GM12878 (cell line): ENCODE measurements at regions not wholly inside any gene's neighbourhood (a gene's known extent, or its start where the extent isn't known, plus 50 kb on each side); places are given as distances from the start of the nearest gene placed in this dataset.
"Not testable (repeated sequence)": the region's sequence is repeated elsewhere in the genome, so short reads cannot be mapped to it uniquely, and the experiment has no call there.

Source experiments
- ATAC-seq: fragments of 200-7000 bp; cut with Tn5 transposase; 3 replicates; pipeline ENCODE4 v1.9.1; 2020; ENCODE audit warnings: mild to moderate bottlenecking, moderate library complexity
- BruUV-seq: library from RNA; stranded (reverse); fragments of 400-500 nt; replicated peaks from 2 replicates; lab custom pipeline; 2021; lab: Mats Ljungman, UMichigan
- CTCF ChIA-PET: fragments of 300-600 bp; sonication (Branson Sonifier 250); formaldehyde crosslinking; extraction: SDS; loops from one replicate; lab custom pipeline; 2021; ENCODE audit warnings: inconsistent platforms; lab: Yijun Ruan, JAX
- POLR2A ChIA-PET: fragments of 350-600 bp; formaldehyde crosslinking; extraction: SDS; loops from one replicate; lab custom pipeline; 2021; ENCODE audit warnings: inconsistent platforms; lab: Charles Lee
- RAD21 ChIA-PET: fragments of 300-600 bp; sonication (Branson Sonifier 250); formaldehyde crosslinking; loops from one replicate; lab custom pipeline; 2023; ENCODE audit warnings: antibody characterized with exemption; ENCODE audit not compliant: unreplicated experiment; lab: Charles Lee
- SMC1A ChIA-PET: fragments of 300-600 bp; sonication (Branson Sonifier 250); formaldehyde crosslinking; loops from one replicate; lab custom pipeline; 2023; ENCODE audit not compliant: unreplicated experiment, uncharacterized antibody; lab: Charles Lee
- DNase-seq: peaks from one replicate; pipeline ENCODE4 v3.0.0-alpha.2; 2011; ENCODE audit warnings: low read depth, low spot score
- FAIRE-seq: peaks from 3 replicates; lab custom pipeline; 2011; peaks lifted over from hg19 to GRCh38; lab: Jason Lieb, UNC
- H2AFZ ChIP-seq: 2 replicates; pipeline ENCODE4 v1.6.0; 2011; ENCODE audit warnings: low read depth, low read length, control low read depth; ENCODE audit not compliant: control insufficient read depth
- H3K27ac ChIP-seq: 2 replicates; pipeline ENCODE4 v1.5.1; 2011; ENCODE audit warnings: control low read depth; ENCODE audit not compliant: control insufficient read depth, insufficient read depth
- H3K27me3 ChIP-seq, 2 experiments: replicated peaks in 1 of 2; 2 replicates each; pipeline versions ENCODE4 v1.6.0 to v1.6.1; 2011; ENCODE audit warnings: low read length in 1 of 2; ENCODE audit not compliant: control insufficient read depth in 2 of 2, insufficient read depth in 2 of 2
- H3K36me3 ChIP-seq, 2 experiments: 2 replicates each; pipeline ENCODE4 v1.5.1; 2011; ENCODE audit warnings: low read length in 1 of 2; ENCODE audit not compliant: control insufficient read depth in 2 of 2, insufficient read depth in 2 of 2
- H3K4me1 ChIP-seq: 2 replicates; pipeline ENCODE4 v1.6.1; 2011; ENCODE audit warnings: mild to moderate bottlenecking, low read length, moderate library complexity, mixed read lengths; ENCODE audit not compliant: control insufficient read depth, insufficient read depth
- H3K4me2 ChIP-seq: 2 replicates; pipeline ENCODE4 v1.6.0; 2011; ENCODE audit warnings: control low read depth; ENCODE audit not compliant: control insufficient read depth, insufficient read depth
- H3K4me3 ChIP-seq: fragments of 200-600 bp; sonication (generic); 2 replicates; pipeline ENCODE4 v1.5.1; 2016
- H3K79me2 ChIP-seq: 2 replicates; pipeline ENCODE4 v1.6.0; 2011; ENCODE audit warnings: low read length; ENCODE audit not compliant: control insufficient read depth, insufficient read depth
- H3K9ac ChIP-seq: 2 replicates; pipeline ENCODE4 v1.8.0; 2011; ENCODE audit warnings: low read length, control low read depth, mixed read lengths; ENCODE audit not compliant: control insufficient read depth, insufficient read depth
- H3K9me3 ChIP-seq: replicated peaks from 3 replicates; pipeline ENCODE4 v1.5.1; 2011; ENCODE audit warnings: mild to moderate bottlenecking, low read length; ENCODE audit not compliant: control insufficient read depth, insufficient read depth
- H4K20me1 ChIP-seq: 2 replicates; pipeline ENCODE4 v1.6.0; 2011; ENCODE audit not compliant: control insufficient read depth, insufficient read depth
- CEBPB ChIP-seq, 2 experiments: fragments of 150-350 bp in 1 of 2; IDR thresholded peaks; 2 replicates each; pipeline ENCODE4 v1.6.1; 2012 to 2014; ENCODE audit warnings: low read depth in 2 of 2, low read length in 2 of 2, borderline replicate concordance in 1 of 2, inconsistent platforms in 1 of 2
- CREM ChIP-seq: IDR thresholded peaks from 2 replicates; pipeline ENCODE4 v1.6.1; 2014; ENCODE audit warnings: antibody characterized with exemption, low read depth
- FOXK2 ChIP-seq: fragments of 450-650 bp; IDR thresholded peaks from 2 replicates; pipeline ENCODE4 v1.6.1; 2017; ENCODE audit warnings: mild to moderate bottlenecking, moderate library complexity
- HCFC1 ChIP-seq: fragments of 150-350 bp; IDR thresholded peaks from 2 replicates; pipeline ENCODE4 v1.6.1; 2014; ENCODE audit warnings: low read length
- PBX3 ChIP-seq: IDR thresholded peaks from 2 replicates; pipeline ENCODE4 v1.6.1; 2011; ENCODE audit warnings: mild to moderate bottlenecking, low read depth, low read length, moderate library complexity; ENCODE audit not compliant: insufficient replicate concordance
- RCOR1 ChIP-seq: conservative IDR thresholded peaks from 2 replicates; pipeline ENCODE4 v1.6.1; 2012; ENCODE audit warnings: low read depth, low read length, improper control_type of control experiment
- SMAD1 ChIP-seq: fragments of 450-650 bp; IDR thresholded peaks from 2 replicates; pipeline ENCODE4 v1.6.1; 2018; ENCODE audit warnings: mild to moderate bottlenecking, low read depth; ENCODE audit not compliant: partially characterized antibody
- TAF1 ChIP-seq: IDR thresholded peaks from 2 replicates; pipeline ENCODE4 v1.6.1; 2011; ENCODE audit warnings: mild to moderate bottlenecking, low read depth, low read length, borderline replicate concordance
- ZNF384 ChIP-seq: IDR thresholded peaks from 2 replicates; pipeline ENCODE4 v1.6.1; 2012; ENCODE audit warnings: low read depth, mild to moderate bottlenecking, low read length, improper control_type of control experiment, borderline replicate concordance
- WGBS: methylation state at CpG from one replicate; pipeline ENCODE4 v1.1.6; 2016; ENCODE audit warnings: low lambda C conversion rate; ENCODE audit not compliant: insufficient replicate concordance, insufficient coverage; ENCODE audit errors: missing lambda C conversion rate; 5-methylcytosine and 5-hydroxymethylcytosine counted together
- in situ Hi-C: fragments of 300-500 bp; cut with MboI; formaldehyde crosslinking; loops from 9 replicates; pipeline ENCODE4 v1.14.3; 2018; ENCODE audit warnings: mixed read lengths
- intact Hi-C: fragments of 100-400 bp; cut with micrococcal nuclease; formaldehyde crosslinking; loops from one replicate; pipeline ENCODE4 v1.14.2; 2022; ENCODE audit not compliant: unreplicated experiment
- TF ChIP-seq, protein P1 (sequence below): IDR thresholded peaks from 2 replicates; pipeline ENCODE4 v1.6.1; 2012; ENCODE audit warnings: low read length, inconsistent platforms

DNA sequence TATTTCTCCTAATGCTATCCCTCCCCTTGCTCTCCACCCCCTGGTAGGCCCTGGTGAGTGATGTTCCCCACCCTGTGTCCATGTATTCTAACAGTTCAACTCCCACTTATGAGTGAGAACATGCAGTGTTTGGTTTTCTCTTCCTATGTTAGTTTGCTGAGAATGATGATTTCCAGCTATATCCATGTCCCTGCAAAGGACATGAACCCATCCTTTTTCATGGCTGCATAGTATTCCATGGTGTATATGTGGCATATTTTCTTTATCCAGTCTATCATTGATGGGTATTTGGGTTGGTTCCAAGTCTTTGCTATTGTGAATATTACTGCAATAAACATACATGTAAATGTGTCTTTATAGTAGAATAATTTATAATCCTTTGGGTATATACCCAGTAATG is 540.3 kb downstream of the TMTC2 start:
- H3K9me3 ChIP-seq, H3K36me3 ChIP-seq, ATAC-seq, SMC1A ChIA-PET, H3K27ac ChIP-seq, H3K27me3 ChIP-seq, H3K9ac ChIP-seq, H2AFZ ChIP-seq, H3K4me1 ChIP-seq, POLR2A ChIA-PET, in situ Hi-C loops, H4K20me1 ChIP-seq, DNase-seq, H3K79me2 ChIP-seq, BruUV-seq, H3K4me3 ChIP-seq, RAD21 ChIA-PET, FAIRE-seq, CTCF ChIA-PET, H3K4me2 ChIP-seq, intact Hi-C loops: not testable (repeated sequence)

DNA sequence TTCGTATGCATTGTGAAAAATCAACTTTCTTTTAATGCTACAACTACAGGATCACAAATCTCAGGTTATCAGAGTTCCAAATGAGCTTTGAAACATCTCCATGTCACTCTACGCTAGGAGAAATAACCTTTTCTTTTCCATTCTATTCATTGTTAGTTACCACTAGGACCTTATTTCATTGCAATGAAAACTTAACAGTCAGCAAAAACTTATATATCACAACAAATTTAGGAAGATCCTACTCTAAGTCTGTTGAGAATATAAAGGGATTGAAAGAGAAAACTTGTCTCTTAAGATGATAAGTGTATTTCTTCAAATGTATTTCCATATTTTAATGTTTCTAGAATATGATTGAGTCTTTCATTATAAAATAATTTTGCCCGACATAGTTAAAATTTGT is 539.1 kb downstream of the TMTC2 start:
- Histone ChIP-seq H2AFZ (no peak overlapping the region), H3K79me2 (no peaks in the 10 kb centered on the region), H3K9me3 (no peaks in the 10 kb centered on the region), H3K27ac (no peak overlapping the region), H4K20me1 (no peaks in the 10 kb centered on the region), H3K4me1 (no peaks in the 10 kb centered on the region), H3K4me2 (no peak overlapping the region), H3K36me3 (no peaks in the 10 kb centered on the region), H3K9ac (no peak overlapping the region), H3K27me3 (no peaks in the 10 kb centered on the region), H3K4me3 (no peak overlapping the region)
- intact Hi-C loops (no loop called here), in situ Hi-C loops (no loop called here)
- WGBS = 39% methylated on average over 3 of the region's 3 CpGs
- no TSS peak for BruUV-seq
- CTCF ChIA-PET = no interaction called here
- FAIRE-seq (no peak), DNase-seq (no peak), ATAC-seq (no peak)
- TF ChIP-seq FOXK2 (no peak), ZNF384 (no peak), HCFC1 (no peak), SMAD1 (no peak), RCOR1 (no peak), TAF1 (no peak), PBX3 (no peak), CREM (no peak), CEBPB (IDR thresholded peaks at IDR 0.05; ENCODE audit: borderline replicate concordance in 1 of 2, low read depth in 2 of 2, low read length in 2 of 2) (no peak)
- TF ChIP-seq, protein P1, sequence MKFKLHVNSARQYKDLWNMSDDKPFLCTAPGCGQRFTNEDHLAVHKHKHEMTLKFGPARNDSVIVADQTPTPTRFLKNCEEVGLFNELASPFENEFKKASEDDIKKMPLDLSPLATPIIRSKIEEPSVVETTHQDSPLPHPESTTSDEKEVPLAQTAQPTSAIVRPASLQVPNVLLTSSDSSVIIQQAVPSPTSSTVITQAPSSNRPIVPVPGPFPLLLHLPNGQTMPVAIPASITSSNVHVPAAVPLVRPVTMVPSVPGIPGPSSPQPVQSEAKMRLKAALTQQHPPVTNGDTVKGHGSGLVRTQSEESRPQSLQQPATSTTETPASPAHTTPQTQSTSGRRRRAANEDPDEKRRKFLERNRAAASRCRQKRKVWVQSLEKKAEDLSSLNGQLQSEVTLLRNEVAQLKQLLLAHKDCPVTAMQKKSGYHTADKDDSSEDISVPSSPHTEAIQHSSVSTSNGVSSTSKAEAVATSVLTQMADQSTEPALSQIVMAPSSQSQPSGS = no peak
- RAD21 ChIA-PET = no interaction called here
- SMC1A ChIA-PET = interaction anchor here (0.6 kb wide), 1 partner anchor 89 kb away, joined by 3 read pairs; no protein-coding TSS in a partner anchor
- POLR2A ChIA-PET = no interaction called here
